ENCODE measurements at regions not wholly inside any gene's neighbourhood (a gene's known extent, or its start where the extent isn't known, plus 50 kb on each side); places are given as distances from the start of the nearest gene placed in this dataset.
"Not testable (repeated sequence)": the region's sequence is repeated elsewhere in the genome, so short reads cannot be mapped to it uniquely, and the experiment has no call there.

- Mint-ChIP-seq H3K4me3 (no peak overlapping the region), H3K36me3 (ENCODE audit: low read depth) (no peaks in the 10 kb centered on the region), H3K9me3 (ENCODE audit: low read depth) (no peaks in the 10 kb centered on the region), H3K27me3 (no peaks in the 10 kb centered on the region), H3K4me1 (no peaks in the 10 kb centered on the region), H3K27ac (no peak overlapping the region)
- ATAC-seq, result no peak
- intact Hi-C loops (cut with DNase I, micrococcal nuclease), result no loop called here
- ChIA-PET POLR2A (no interaction called here), CTCF (no interaction called here)
- no peak for DNase-seq
Measured at GRCh38 chr3:20739814-20740213, 553.8 kb upstream of the SGO1 start.

- Mint-ChIP-seq H3K36me3 (ENCODE audit: low read depth) (no peaks in the 10 kb centered on the region), H3K4me3 (no peak overlapping the region), H3K4me1 (no peaks in the 10 kb centered on the region), H3K9me3 (ENCODE audit: low read depth) (peaks cover under 1% of the 10 kb centered on the region), H3K27me3 (no peaks in the 10 kb centered on the region), H3K27ac (no peak overlapping the region)
- intact Hi-C loops (cut with DNase I, micrococcal nuclease), result no loop called here
- ATAC-seq (no peak), DNase-seq (no peak)
- CTCF ChIA-PET, result no interaction called here
- POLR2A ChIA-PET, result no interaction called here
Measured at GRCh38 chr3:20736287-20736852, 550.4 kb upstream of the SGO1 start.

DNA sequence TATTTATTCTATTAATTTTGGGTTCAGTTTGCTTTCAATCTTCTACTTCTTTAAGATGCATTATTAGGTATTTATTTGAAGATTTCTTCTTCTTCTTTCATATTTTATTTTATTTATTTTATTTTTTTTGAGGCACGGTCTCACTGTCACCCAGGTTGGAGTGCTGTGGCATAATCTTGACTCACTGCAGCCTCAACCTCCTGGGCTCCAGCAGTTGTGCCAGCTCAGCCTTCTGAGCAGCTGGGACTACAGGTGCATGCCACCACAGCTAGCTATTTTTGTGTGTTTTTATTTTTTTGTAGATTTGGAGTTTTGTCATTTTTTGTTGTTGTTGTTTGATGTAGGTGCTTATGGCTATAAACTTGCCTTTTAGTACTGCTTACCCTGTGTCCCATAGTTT is 543.2 kb upstream of the SGO1 start:
- no peak overlapping the region for H3K4me3 Mint-ChIP-seq

DNA sequence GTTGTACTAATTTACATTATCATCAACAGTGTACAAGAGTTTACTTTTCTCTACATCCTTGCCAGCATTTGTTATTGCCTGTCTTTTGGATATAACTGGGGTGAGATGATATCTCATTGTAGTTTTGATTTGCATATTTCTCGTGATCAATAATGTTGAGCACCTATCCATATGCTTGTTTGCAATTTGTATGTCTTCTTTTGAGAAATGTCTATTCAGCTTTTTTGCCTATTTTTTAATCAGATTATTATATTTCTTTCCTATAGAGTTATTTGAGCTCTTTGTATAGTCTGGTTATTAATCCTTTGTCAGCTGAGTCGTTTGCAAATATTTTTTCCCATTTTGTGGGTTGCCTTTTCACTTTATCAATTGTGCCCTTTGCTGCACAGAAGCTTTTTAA is 540.8 kb upstream of the SGO1 start:
- Mint-ChIP-seq H3K9me3 (ENCODE audit: low read depth) (peaks cover 24% of the 10 kb centered on the region), H3K36me3 (ENCODE audit: low read depth) (no peaks in the 10 kb centered on the region), H3K4me3 (no peak overlapping the region), H3K27me3 (no peaks in the 10 kb centered on the region), H3K27ac (no peak overlapping the region), H3K4me1 (no peaks in the 10 kb centered on the region)
- ChIA-PET POLR2A (no interaction called here), CTCF (interaction anchor here (1.1 kb wide), 1 partner anchor 20 kb away, joined by 5 read pairs; no protein-coding TSS in a partner anchor)
- intact Hi-C loops (cut with DNase I, micrococcal nuclease), result no loop called here
- DNase-seq, result no peak
- ATAC-seq, result no peak

More for the DNA sequence above, 543.2 kb upstream of the SGO1 start:
- POLR2A ChIA-PET, result no interaction called here
- intact Hi-C loops (cut with DNase I, micrococcal nuclease), result no loop called here
- peaks cover 17% of the 10 kb centered on the region for H3K9me3 Mint-ChIP-seq (ENCODE audit: low read depth)
- CTCF ChIA-PET, result no interaction called here
- H3K4me1 Mint-ChIP-seq, result no peaks in the 10 kb centered on the region
- H3K36me3 Mint-ChIP-seq (ENCODE audit: low read depth), result no peaks in the 10 kb centered on the region
- no peaks in the 10 kb centered on the region for H3K27me3 Mint-ChIP-seq
- H3K27ac Mint-ChIP-seq, result no peak overlapping the region
- ATAC-seq, result no peak
- no peak for DNase-seq

GRCh38 chr3:20724241-20724640 is 538.2 kb upstream of the SGO1 start:
- ATAC-seq (no peak), DNase-seq (no peak)
- ChIA-PET POLR2A (no interaction called here), CTCF (no interaction called here)
- no peaks in the 10 kb centered on the region for H3K36me3 Mint-ChIP-seq (ENCODE audit: low read depth)
- H3K27me3 Mint-ChIP-seq, result no peaks in the 10 kb centered on the region
- no peaks in the 10 kb centered on the region for H3K4me1 Mint-ChIP-seq
- H3K27ac Mint-ChIP-seq, result no peak overlapping the region
- intact Hi-C loops (cut with DNase I, micrococcal nuclease), result no loop called here
- peaks cover 21% of the 10 kb centered on the region for H3K9me3 Mint-ChIP-seq (ENCODE audit: low read depth)
- H3K4me3 Mint-ChIP-seq, result no peak overlapping the region

- ATAC-seq; H3K36me3 Mint-ChIP-seq (ENCODE audit: low read depth); intact Hi-C loops (cut with DNase I, micrococcal nuclease); DNase-seq; CTCF ChIA-PET; H3K27ac Mint-ChIP-seq; H3K4me3 Mint-ChIP-seq; POLR2A ChIA-PET; H3K27me3 Mint-ChIP-seq; H3K4me1 Mint-ChIP-seq: not testable (repeated sequence)
- peaks cover 21% of the 10 kb centered on the region for H3K9me3 Mint-ChIP-seq (ENCODE audit: low read depth)
Measured at GRCh38 chr3:20716425-20716824, 530.4 kb upstream of the SGO1 start.

DNA sequence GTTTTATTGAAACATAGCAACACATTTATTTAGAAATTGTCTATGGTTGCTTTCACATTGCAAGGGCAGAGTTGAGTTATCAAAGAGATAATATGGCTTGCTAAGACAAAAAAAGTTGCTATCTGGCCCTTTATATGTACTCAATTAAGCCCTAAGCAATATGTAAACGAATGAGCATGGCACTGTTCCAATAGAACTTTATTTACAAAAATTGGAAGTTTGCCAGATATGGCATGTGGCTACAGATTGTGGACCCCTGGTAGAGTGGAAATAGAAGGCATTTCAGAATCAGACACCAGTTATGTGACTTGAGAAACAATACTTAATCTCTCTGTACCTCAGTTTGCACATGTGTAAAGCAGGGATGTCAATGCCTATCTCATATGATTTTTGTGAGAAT is 515.6 kb upstream of the SGO1 start:
- Mint-ChIP-seq H3K27me3 (no peaks in the 10 kb centered on the region), H3K36me3 (ENCODE audit: low read depth) (no peaks in the 10 kb centered on the region), H3K4me3 (no peak overlapping the region), H3K9me3 (ENCODE audit: low read depth) (peaks cover 11% of the 10 kb centered on the region), H3K27ac (no peak overlapping the region), H3K4me1 (no peaks in the 10 kb centered on the region)
- intact Hi-C loops (cut with DNase I, micrococcal nuclease), result no loop called here
- CTCF ChIA-PET, result interaction anchor here (0.6 kb wide), 1 partner anchor 810 kb away, joined by 3 read pairs; no protein-coding TSS in a partner anchor
- DNase-seq (no peak), ATAC-seq (no peak)
- POLR2A ChIA-PET, result no interaction called here

DNA sequence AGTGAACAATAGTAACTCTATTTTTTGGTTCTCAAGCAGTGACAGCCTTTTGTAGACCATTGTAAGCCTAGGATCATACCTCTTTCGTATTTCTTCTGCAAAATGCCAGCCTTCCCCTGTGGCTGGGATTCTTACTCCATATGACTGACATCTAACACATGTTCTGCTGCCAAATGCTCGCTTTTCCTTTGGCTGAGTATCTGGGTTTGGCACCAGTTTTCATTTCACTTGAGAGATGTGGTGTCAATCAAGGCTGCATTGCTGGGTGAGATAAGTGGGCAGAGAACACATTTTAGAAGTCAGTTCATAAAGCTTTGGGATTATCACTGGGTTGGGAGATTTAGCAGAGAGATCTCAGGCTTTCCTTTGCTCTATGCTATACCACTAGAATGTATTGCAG is 514.7 kb upstream of the SGO1 start:
- H3K36me3 Mint-ChIP-seq (ENCODE audit: low read depth), result no peaks in the 10 kb centered on the region
- ChIA-PET POLR2A (no interaction called here), CTCF (no interaction called here)
- peaks cover 8% of the 10 kb centered on the region for H3K9me3 Mint-ChIP-seq (ENCODE audit: low read depth)
- ATAC-seq, result no peak
- H3K27me3 Mint-ChIP-seq, result no peaks in the 10 kb centered on the region
- H3K4me3 Mint-ChIP-seq, result no peak overlapping the region
- intact Hi-C loops (cut with DNase I, micrococcal nuclease), result no loop called here
- DNase-seq, result no peak
- no peak overlapping the region for H3K27ac Mint-ChIP-seq
- H3K4me1 Mint-ChIP-seq, result no peaks in the 10 kb centered on the region

DNA sequence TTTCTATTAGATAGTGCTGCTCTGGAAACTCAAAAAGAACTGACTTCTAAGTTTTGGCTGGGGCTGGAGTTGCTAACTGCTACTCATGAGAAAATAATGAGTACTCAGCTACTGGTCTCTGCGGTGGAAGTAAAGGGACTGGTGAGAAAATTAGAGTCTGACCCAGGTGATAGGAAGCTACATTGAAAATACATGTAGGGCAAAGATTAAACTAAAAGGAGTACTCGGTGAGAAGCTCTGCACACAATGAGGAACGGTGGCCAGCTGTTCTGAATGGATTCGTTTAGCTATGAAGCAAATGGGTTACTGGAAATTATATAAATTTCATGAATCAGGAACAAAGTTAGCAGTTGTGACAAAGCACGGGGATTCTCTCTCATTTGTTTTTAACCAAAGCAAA is 512.9 kb upstream of the SGO1 start:
- CTCF ChIA-PET, result no interaction called here
- Mint-ChIP-seq H3K9me3 (ENCODE audit: low read depth) (peaks cover 5% of the 10 kb centered on the region), H3K27ac (no peak overlapping the region), H3K27me3 (no peaks in the 10 kb centered on the region), H3K4me1 (no peaks in the 10 kb centered on the region), H3K4me3 (no peak overlapping the region), H3K36me3 (ENCODE audit: low read depth) (no peaks in the 10 kb centered on the region)
- no peak for DNase-seq
- intact Hi-C loops (cut with DNase I, micrococcal nuclease), result no loop called here
- POLR2A ChIA-PET, result no interaction called here
- no peak for ATAC-seq

- H3K9me3 Mint-ChIP-seq (ENCODE audit: low read depth), result peaks cover 5% of the 10 kb centered on the region
Measured at GRCh38 chr3:20696388-20697150, 510.6 kb upstream of the SGO1 start.

DNA sequence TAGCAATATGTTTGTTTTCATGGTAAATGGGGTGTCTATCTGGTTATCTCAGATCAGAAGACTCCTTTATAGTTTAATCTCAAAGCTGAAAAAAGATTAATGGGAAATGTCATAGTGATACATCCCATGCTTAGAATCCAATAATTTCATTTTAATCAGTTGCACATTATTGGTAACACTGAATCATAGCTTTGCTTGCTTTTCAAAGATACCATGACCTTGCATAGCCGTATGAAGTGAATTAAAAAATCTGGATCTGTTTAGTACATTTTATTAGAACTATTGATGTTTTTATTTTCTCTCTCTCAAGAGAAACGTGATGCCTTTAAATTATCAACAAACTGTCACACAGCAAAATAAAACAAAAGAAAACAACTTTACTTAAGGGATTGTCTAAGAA is 506.7 kb upstream of the SGO1 start:
- no peaks in the 10 kb centered on the region for H3K27me3 Mint-ChIP-seq
- intact Hi-C loops (cut with DNase I, micrococcal nuclease), result no loop called here
- H3K9me3 Mint-ChIP-seq (ENCODE audit: low read depth), result peaks cover 13% of the 10 kb centered on the region
- POLR2A ChIA-PET, result no interaction called here
- H3K4me3 Mint-ChIP-seq, result no peak overlapping the region
- no peaks in the 10 kb centered on the region for H3K36me3 Mint-ChIP-seq (ENCODE audit: low read depth)
- ATAC-seq (no peak), DNase-seq (no peak)
- CTCF ChIA-PET, result no interaction called here
- H3K4me1 Mint-ChIP-seq, result no peaks in the 10 kb centered on the region
- no peak overlapping the region for H3K27ac Mint-ChIP-seq

More at GRCh38 chr3:20696388-20697150, 510.6 kb upstream of the SGO1 start:
- Mint-ChIP-seq H3K4me3 (no peak overlapping the region), H3K4me1 (no peaks in the 10 kb centered on the region), H3K27ac (no peak overlapping the region), H3K36me3 (ENCODE audit: low read depth) (no peaks in the 10 kb centered on the region), H3K27me3 (no peaks in the 10 kb centered on the region)
- DNase-seq (no peak), ATAC-seq (no peak)
- intact Hi-C loops (cut with DNase I, micrococcal nuclease), result no loop called here
- POLR2A ChIA-PET, result no interaction called here
- CTCF ChIA-PET, result no interaction called here

DNA sequence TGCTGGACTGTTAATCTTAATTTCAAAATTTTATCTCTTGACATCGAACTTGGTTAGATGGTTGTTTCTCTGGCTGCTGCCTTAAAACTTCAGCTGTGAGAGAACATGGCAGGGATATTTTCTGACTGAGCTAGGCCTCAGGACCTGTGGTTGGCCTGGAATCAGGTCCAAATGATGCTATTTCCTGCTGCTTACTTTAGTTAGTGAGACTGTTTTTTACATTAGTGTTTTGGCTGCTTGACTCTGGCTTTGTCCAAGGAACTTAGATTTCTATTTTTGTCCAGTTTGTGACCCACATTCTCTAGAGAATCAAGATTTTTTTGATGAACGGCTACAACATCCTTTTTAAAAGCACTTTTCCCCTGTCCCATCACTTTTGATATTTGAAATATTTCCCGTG is 497.9 kb upstream of the SGO1 start:
- intact Hi-C loops (cut with DNase I, micrococcal nuclease), result no loop called here

More for the DNA sequence above, 497.9 kb upstream of the SGO1 start:
- ATAC-seq, result no peak
- no peaks in the 10 kb centered on the region for H3K4me1 Mint-ChIP-seq
- ChIA-PET POLR2A (no interaction called here), CTCF (no interaction called here)
- DNase-seq, result no peak
- H3K36me3 Mint-ChIP-seq (ENCODE audit: low read depth), result no peaks in the 10 kb centered on the region
- no peaks in the 10 kb centered on the region for H3K27me3 Mint-ChIP-seq
- peaks cover 37% of the 10 kb centered on the region for H3K9me3 Mint-ChIP-seq (ENCODE audit: low read depth)
- H3K4me3 Mint-ChIP-seq, result no peak overlapping the region
- no peak overlapping the region for H3K27ac Mint-ChIP-seq
